IMR-90 (cell line): ENCODE measurements at regions not wholly inside any gene's neighbourhood (a gene's known extent, or its start where the extent isn't known, plus 50 kb on each side); places are given as distances from the start of the nearest gene placed in this dataset.
A peak's percentile ranks its signal among the peaks of the same experiment; 100 is the strongest.

Experiments used
- ATAC-seq: fragments of 200-7000 bp; cut with Tn5 transposase; 2 replicates; pipeline ENCODE4 v1.9.1; 2020; ENCODE audit warnings: low read depth, mild to moderate bottlenecking, moderate library complexity
- BruUV-seq: library from RNA; stranded (reverse); fragments of 400-500 nt; replicated peaks from 2 replicates; lab custom pipeline; 2021; lab: Mats Ljungman, UMichigan
- CTCF ChIA-PET: fragments of 300-600 bp; formaldehyde crosslinking; extraction: SDS; loops from one replicate; lab custom pipeline; 2021; ENCODE audit warnings: antibody characterized with exemption; lab: Yijun Ruan, JAX
- POLR2A ChIA-PET: fragments of 300-600 bp; sonication (Branson Sonifier 250); formaldehyde crosslinking; loops from one replicate; lab custom pipeline; 2022; ENCODE audit warnings: antibody characterized with exemption; ENCODE audit not compliant: unreplicated experiment; lab: Charles Lee
- DNase-seq: peaks from one replicate; pipeline ENCODE4 v3.0.0; 2013
- H2AFZ ChIP-seq: replicated peaks from 2 replicates; pipeline ENCODE3; 2013; ENCODE audit warnings: low read length, mild to moderate bottlenecking; ENCODE audit not compliant: poor library complexity
- H2AK5ac ChIP-seq: 2 replicates; pipeline ENCODE4 v1.6.1; 2013; ENCODE audit warnings: low read depth, low read length, inconsistent platforms
- H2AK9ac ChIP-seq: replicated peaks from 2 replicates; pipeline ENCODE3; 2013; ENCODE audit warnings: mild to moderate bottlenecking, low read depth, low read length, moderate library complexity; ENCODE audit not compliant: poor library complexity
- H2BK120ac ChIP-seq: 2 replicates; pipeline ENCODE4 v1.6.1; 2013; ENCODE audit warnings: low read depth, low read length, inconsistent platforms
- H2BK15ac ChIP-seq: 3 replicates; pipeline ENCODE4 v1.6.1; 2013; ENCODE audit warnings: low read depth, low read length, inconsistent platforms
- H2BK20ac ChIP-seq: 2 replicates; pipeline ENCODE4 v1.6.1; 2013; ENCODE audit warnings: low read depth, mild to moderate bottlenecking, inconsistent platforms, low read length, moderate library complexity
- H2BK5ac ChIP-seq: 2 replicates; pipeline ENCODE4 v1.6.1; 2013; ENCODE audit warnings: mild to moderate bottlenecking, low read depth, low read length, inconsistent platforms; ENCODE audit not compliant: poor library complexity, severe bottlenecking
- H3K14ac ChIP-seq: replicated peaks from 2 replicates; pipeline ENCODE4 v1.6.1; 2013; ENCODE audit warnings: low read depth, low read length, inconsistent platforms
- H3K18ac ChIP-seq: 2 replicates; pipeline ENCODE4 v1.6.1; 2013; ENCODE audit warnings: low read depth, low read length, control low read depth
- H3K23ac ChIP-seq: 2 replicates; pipeline ENCODE4 v1.6.1; 2013; ENCODE audit warnings: low read depth, low read length, inconsistent platforms
- H3K27ac ChIP-seq: 2 replicates; pipeline ENCODE4 v1.5.1; 2013; ENCODE audit warnings: mild to moderate bottlenecking, control low read depth, low read length; ENCODE audit not compliant: insufficient read depth
- H3K27me3 ChIP-seq: 2 replicates; pipeline ENCODE4 v1.6.1; 2013; ENCODE audit warnings: low read length; ENCODE audit not compliant: control insufficient read depth, insufficient read depth
- H3K36me3 ChIP-seq: 2 replicates; pipeline ENCODE4 v1.6.1; 2013; ENCODE audit warnings: low read length, mixed read lengths; ENCODE audit not compliant: control insufficient read depth, insufficient read depth
- H3K4ac ChIP-seq: 2 replicates; pipeline ENCODE4 v1.6.1; 2013; ENCODE audit warnings: low read depth, low read length, inconsistent platforms
- H3K4me1 ChIP-seq: 2 replicates; pipeline ENCODE4 v1.6.1; 2013; ENCODE audit warnings: low read length, mixed read lengths; ENCODE audit not compliant: control insufficient read depth, insufficient read depth
- H3K4me2 ChIP-seq: 2 replicates; pipeline ENCODE4 v1.6.1; 2013; ENCODE audit warnings: low read depth, mild to moderate bottlenecking, control low read depth, low read length, moderate library complexity
- H3K4me3 ChIP-seq: 2 replicates; pipeline ENCODE4 v1.5.1; 2013; ENCODE audit warnings: low read depth, mild to moderate bottlenecking, control low read depth, low read length, moderate library complexity; ENCODE audit not compliant: insufficient read depth
- H3K56ac ChIP-seq: 2 replicates; pipeline ENCODE4 v1.6.1; 2013; ENCODE audit warnings: low read length, inconsistent platforms; ENCODE audit not compliant: insufficient read depth; ENCODE audit errors: extremely low read depth
- H3K79me1 ChIP-seq, 2 experiments: 2 replicates each; pipeline ENCODE4 v1.6.1; 2013; ENCODE audit warnings: low read length in 2 of 2, inconsistent platforms in 1 of 2, low read depth in 1 of 2
- H3K9ac ChIP-seq: 2 replicates; pipeline ENCODE4 v1.6.1; 2013; ENCODE audit warnings: low read depth, low read length, control low read depth
- H3K9me1 ChIP-seq: 2 replicates; pipeline ENCODE4 v1.6.1; 2013; ENCODE audit warnings: low read length, inconsistent platforms; ENCODE audit not compliant: insufficient read depth
- H3K9me3 ChIP-seq: 2 replicates; pipeline ENCODE4 v1.6.1; 2013; ENCODE audit warnings: low read length; ENCODE audit not compliant: control insufficient read depth, insufficient read depth
- H4K20me1 ChIP-seq: 2 replicates; pipeline ENCODE4 v1.6.1; 2013; ENCODE audit warnings: low read length, inconsistent platforms; ENCODE audit not compliant: insufficient read depth
- H4K5ac ChIP-seq: 2 replicates; pipeline ENCODE4 v1.6.1; 2013; ENCODE audit warnings: mild to moderate bottlenecking, low read depth, low read length, control low read depth
- H4K8ac ChIP-seq, 2 experiments: 2 replicates each; pipeline ENCODE4 v1.6.1; 2013; ENCODE audit warnings: low read depth in 2 of 2, low read length in 2 of 2, control low read depth in 1 of 2, inconsistent platforms in 1 of 2
- H4K91ac ChIP-seq: 2 replicates; pipeline ENCODE4 v1.6.1; 2013; ENCODE audit warnings: low read depth, low read length, inconsistent platforms; ENCODE audit not compliant: insufficient read depth
- CHD1 ChIP-seq: IDR thresholded peaks from 2 replicates; pipeline ENCODE4 v1.6.1; 2012; ENCODE audit warnings: low read depth, low read length, improper control_type of control experiment
- MAFK ChIP-seq: IDR thresholded peaks from 2 replicates; pipeline ENCODE4 v1.6.1; 2012; ENCODE audit warnings: low read depth, low read length, improper control_type of control experiment
- MAZ ChIP-seq: IDR thresholded peaks from 2 replicates; pipeline ENCODE4 v1.6.1; 2012; ENCODE audit warnings: low read depth, mild to moderate bottlenecking, low read length, improper control_type of control experiment, moderate library complexity, borderline replicate concordance
- MXI1 ChIP-seq: IDR thresholded peaks from 2 replicates; pipeline ENCODE4 v1.6.1; 2012; ENCODE audit warnings: low read depth, mild to moderate bottlenecking, low read length, moderate library complexity, borderline replicate concordance
- RAD21 ChIP-seq: IDR thresholded peaks from 2 replicates; pipeline ENCODE4 v1.6.1; 2012; ENCODE audit warnings: low read length, improper control_type of control experiment
- RCOR1 ChIP-seq: IDR thresholded peaks from 2 replicates; pipeline ENCODE4 v1.6.1; 2012; ENCODE audit warnings: mild to moderate bottlenecking, low read length, improper control_type of control experiment; ENCODE audit not compliant: insufficient replicate concordance
- SMC3 ChIP-seq: fragments of 150-350 bp; IDR thresholded peaks from 2 replicates; pipeline ENCODE4 v1.6.1; 2016; ENCODE audit warnings: low read depth, mild to moderate bottlenecking, antibody characterized with exemption, low read length, moderate library complexity
- WGBS, 2 experiments: methylation state at CpG; one replicate each; pipeline versions ENCODE4 v1.1.5 to v1.1.7; 2013; ENCODE audit warnings: missing lambda C conversion rate in 2 of 2; ENCODE audit not compliant: insufficient read length in 1 of 2; ENCODE audit errors: extremely low coverage in 2 of 2; 5-methylcytosine and 5-hydroxymethylcytosine counted together
- dilution Hi-C: fragments of 300-500 bp; cut with HindIII; formaldehyde crosslinking; loops from one replicate; pipeline ENCODE4 v1.14.3; 2018; ENCODE audit warnings: low sequenced_read_pairs; ENCODE audit not compliant: unreplicated experiment
- in situ Hi-C: fragments of 300-500 bp; cut with MboI; formaldehyde crosslinking; loops from 3 replicates; pipeline ENCODE4 v1.14.3; 2019; ENCODE audit warnings: low sequenced_read_pairs, inconsistent platforms, mixed read lengths
- intact Hi-C: fragments of 100-400 bp; cut with micrococcal nuclease; formaldehyde crosslinking; loops from 2 replicates; pipeline ENCODE4 v1.10.0; 2022

DNA sequence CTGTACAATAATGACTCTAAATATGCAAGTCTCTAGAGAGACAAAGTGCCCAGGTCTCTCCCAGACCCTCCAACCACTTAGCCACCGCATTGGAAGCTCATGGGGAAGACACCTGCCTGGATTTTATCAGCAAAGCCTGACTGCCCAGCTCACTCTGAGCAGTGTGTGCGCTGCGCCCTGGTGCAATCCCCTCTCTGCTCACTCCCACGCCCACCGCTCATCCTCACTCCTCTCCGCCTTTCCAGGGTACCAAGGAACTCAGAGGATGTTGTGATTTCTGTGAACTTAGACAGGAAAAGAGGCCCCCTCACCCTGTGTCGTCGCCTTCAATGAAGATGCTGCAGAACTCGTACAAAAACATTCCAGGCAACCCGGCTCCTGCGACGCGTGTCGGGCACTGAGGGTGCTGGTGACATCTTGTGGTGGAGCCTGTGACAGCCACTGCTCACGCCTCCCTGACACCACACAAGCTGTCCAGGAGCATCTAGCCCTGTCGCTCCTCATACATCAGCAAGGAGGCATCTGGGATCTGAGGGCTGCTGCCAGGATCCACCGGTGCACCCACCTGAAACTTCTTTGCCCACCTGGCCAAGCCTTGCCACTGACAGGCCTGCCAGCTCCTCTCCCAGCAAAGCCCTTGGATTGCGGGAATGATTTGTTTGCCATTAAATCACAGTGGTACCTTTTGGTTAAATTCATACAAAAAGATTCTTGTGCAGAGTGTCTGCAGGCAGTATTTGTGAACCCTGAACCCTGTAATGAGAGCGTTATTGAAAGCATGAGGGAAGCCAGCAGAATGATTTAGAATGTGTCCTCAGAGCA is 220.4 kb downstream of the ZNF516 start:
- no peak overlapping the region for H3K18ac ChIP-seq
- no peak overlapping the region for H3K56ac ChIP-seq
- no peak overlapping the region for H2AK5ac ChIP-seq
- H3K27me3 ChIP-seq, result peaks cover 4% of the 10 kb centered on the region
- H2BK15ac ChIP-seq, result no peak overlapping the region
- TF ChIP-seq RCOR1 (no peak), SMC3 (no peak), MXI1 (no peak), RAD21 (no peak), MAZ (no peak), MAFK (no peak), CHD1 (no peak)
- in situ Hi-C loops (loop anchor here (25.0 kb wide), 1 partner anchor 1612 kb away; no protein-coding TSS in a partner anchor), dilution Hi-C loops (no loop called here), intact Hi-C loops (no loop called here)
- peak overlapping the region; percentile 33 for H2AFZ ChIP-seq
- H4K8ac ChIP-seq, result no peak overlapping the region
- H3K23ac ChIP-seq, result no peak overlapping the region
- H3K9me3 ChIP-seq, result no peaks in the 10 kb centered on the region
- BruUV-seq, result no TSS peak
- no peaks in the 10 kb centered on the region for H3K79me1 ChIP-seq
- no peak overlapping the region for H3K4me3 ChIP-seq
- H3K36me3 ChIP-seq, result no peaks in the 10 kb centered on the region
- H3K9me1 ChIP-seq, result no peaks in the 10 kb centered on the region
- DNase-seq (no peak), ATAC-seq (peak; percentile 62)
- WGBS, 2 experiments, result 10% methylated on average over 2 of the region's 19 CpGs; no CpG with 5 or more reads in 1 of the 2 experiments
- H2BK20ac ChIP-seq, result no peak overlapping the region
- H3K4me1 ChIP-seq, result no peaks in the 10 kb centered on the region
- H4K5ac ChIP-seq, result no peak overlapping the region
- H3K4ac ChIP-seq, result no peak overlapping the region
- no peak overlapping the region for H3K4me2 ChIP-seq
- H2AK9ac ChIP-seq, result no peak overlapping the region
- CTCF ChIA-PET, result no interaction called here
- H4K91ac ChIP-seq, result no peak overlapping the region
- no peak overlapping the region for H2BK120ac ChIP-seq
- H3K27ac ChIP-seq, result no peak overlapping the region
- no peak overlapping the region for H3K9ac ChIP-seq
- POLR2A ChIA-PET, result no interaction called here
- H2BK5ac ChIP-seq, result no peak overlapping the region
- H3K14ac ChIP-seq, result no peak overlapping the region
- no peaks in the 10 kb centered on the region for H4K20me1 ChIP-seq
